Tibial nerve (tissue), 3 donors: ENCODE measurements at regions not wholly inside any gene's neighbourhood (a gene's known extent, or its start where the extent isn't known, plus 50 kb on each side); places are given as distances from the start of the nearest gene placed in this dataset.

Experiments used
- POLR2A ChIP-seq, 2 donors: fragments of 450-650 bp; IDR thresholded peaks; one replicate each; pipeline ENCODE4 v1.6.1; 2017; ENCODE audit warnings: antibody characterized with exemption in 2 of 2, mild to moderate bottlenecking in 2 of 2, moderate library complexity in 2 of 2
- TF ChIP-seq, protein P1 (sequence below), 5 experiments: fragments of 200-600 bp in 3 of 5; fragments of 450-650 bp in 2 of 5; sonication (generic) in 3 of 5; IDR thresholded peaks; one replicate each; pipeline ENCODE4 v1.5.1; 2016 to 2019; ENCODE audit warnings: antibody characterized with exemption in 5 of 5, mild to moderate bottlenecking in 3 of 5, moderate library complexity in 2 of 5

DNA sequence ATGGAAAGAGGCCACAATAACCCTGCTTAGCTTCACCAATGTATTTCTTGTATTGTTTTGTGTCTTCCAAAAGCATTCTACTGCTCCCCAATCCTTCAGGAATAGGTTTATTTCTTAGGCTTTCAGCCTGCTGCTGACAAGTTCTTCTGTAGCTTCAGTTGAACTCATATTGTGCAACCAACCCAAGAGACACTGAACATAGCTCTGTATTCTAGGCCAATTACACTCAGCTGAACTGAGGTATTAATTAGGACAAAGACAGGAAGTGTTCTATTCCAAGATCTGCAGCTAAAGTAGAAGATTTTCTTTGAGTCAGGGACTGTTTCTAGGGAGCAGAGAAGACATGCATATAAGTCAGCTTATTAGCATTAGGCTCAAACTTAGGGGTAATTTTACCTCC lies 151.8 kb downstream of the LHFPL1 start:
- TF ChIP-seq POLR2A (IDR thresholded peaks at IDR 0.05): no peak
- TF ChIP-seq, protein P1, sequence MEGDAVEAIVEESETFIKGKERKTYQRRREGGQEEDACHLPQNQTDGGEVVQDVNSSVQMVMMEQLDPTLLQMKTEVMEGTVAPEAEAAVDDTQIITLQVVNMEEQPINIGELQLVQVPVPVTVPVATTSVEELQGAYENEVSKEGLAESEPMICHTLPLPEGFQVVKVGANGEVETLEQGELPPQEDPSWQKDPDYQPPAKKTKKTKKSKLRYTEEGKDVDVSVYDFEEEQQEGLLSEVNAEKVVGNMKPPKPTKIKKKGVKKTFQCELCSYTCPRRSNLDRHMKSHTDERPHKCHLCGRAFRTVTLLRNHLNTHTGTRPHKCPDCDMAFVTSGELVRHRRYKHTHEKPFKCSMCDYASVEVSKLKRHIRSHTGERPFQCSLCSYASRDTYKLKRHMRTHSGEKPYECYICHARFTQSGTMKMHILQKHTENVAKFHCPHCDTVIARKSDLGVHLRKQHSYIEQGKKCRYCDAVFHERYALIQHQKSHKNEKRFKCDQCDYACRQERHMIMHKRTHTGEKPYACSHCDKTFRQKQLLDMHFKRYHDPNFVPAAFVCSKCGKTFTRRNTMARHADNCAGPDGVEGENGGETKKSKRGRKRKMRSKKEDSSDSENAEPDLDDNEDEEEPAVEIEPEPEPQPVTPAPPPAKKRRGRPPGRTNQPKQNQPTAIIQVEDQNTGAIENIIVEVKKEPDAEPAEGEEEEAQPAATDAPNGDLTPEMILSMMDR (IDR thresholded peaks at IDR 0.05): no peak
